Heart left ventricle (tissue), 13 donors: ENCODE measurements at regions not wholly inside any gene's neighbourhood (a gene's known extent, or its start where the extent isn't known, plus 50 kb on each side); places are given as distances from the start of the nearest gene placed in this dataset.

Experiments
- CTCF ChIP-seq, 12 donors: fragments of 200-600 bp; sonication (generic) in 4 of 12; IDR thresholded peaks; one replicate each; pipeline versions ENCODE4 v1.5.0 to v1.8.0; 2018 to 2022; ENCODE audit warnings: antibody characterized with exemption in 12 of 12, mild to moderate bottlenecking in 5 of 12
- POLR2A ChIP-seq, 2 donors: fragments of 450-650 bp; IDR thresholded peaks; one replicate each; pipeline ENCODE4 v1.6.1; 2017; ENCODE audit warnings: antibody characterized with exemption in 2 of 2, mild to moderate bottlenecking in 2 of 2, moderate library complexity in 2 of 2
- donor health status: ischemic (EF 13 %, LVEDD 7.1; RV severe dilation, severe dysfunction).
- donor health status: DM: no; HTN: yes; CAD: no.
- donor health status: DM: no; HTN: no; CAD: no.
- donor health status: ischemic (EF 25% LVEDD 6.9; RV normal size, moderate dysfunction).
- donor health status: ischemic (EF 25% LVEDD 5.7; RV mildly dilated, moderate dysfunction).
- donor health status: ischemic (EF 35%, LVEDD 5.7; RV mildly dilated, moderate dysfunction).
- donor health status: nonischemic (EF 11% LVEDD 7.7; RV severe dilation, severe dysfunction).
- donor health status: DM: yes; HTN: yes; CAD: no.
- donor health status: PGD.
- donor health status: ischemic (EF 29% LVEDD 5.4; RV normal size, mild dysfunction).
- donor health status: nonischemic (EF 23%, LVEDD 6.1; RV moderate dilation, normal function).

GRCh38 chr4:126610933-126611332 lies 1021.8 kb upstream of the INTU start:
- TF ChIP-seq CTCF (IDR thresholded peaks at IDR 0.05): no peak
- TF ChIP-seq POLR2A (IDR thresholded peaks at IDR 0.05): no peak
